SKM-1 treated with dmso at 0.1 percent for 144 hours (cell line): ENCODE measurements at regions not wholly inside any gene's neighbourhood (a gene's known extent, or its start where the extent isn't known, plus 50 kb on each side); places are given as distances from the start of the nearest gene placed in this dataset.
A peak's percentile ranks its signal among the peaks of the same experiment; 100 is the strongest.
"Not testable (repeated sequence)": the region's sequence is repeated elsewhere in the genome, so short reads cannot be mapped to it uniquely, and the experiment has no call there.

Experiments
- DNase-seq: peaks from one replicate; lab custom pipeline; 2025; ENCODE audit not compliant: unreplicated experiment; lab: John Stamatoyannopoulos, UW

GRCh38 chr21:15454931-15455330, 274.9 kb upstream of the USP25 start:
- not testable (repeated sequence) for DNase-seq

GRCh38 chr21:15455819-15456462, 273.8 kb upstream of the USP25 start:
- no peak for DNase-seq

GRCh38 chr21:15457965-15458364, 271.8 kb upstream of the USP25 start:
- no peak for DNase-seq

GRCh38 chr21:15462092-15462491, 267.7 kb upstream of the USP25 start:
- DNase-seq: no peak

GRCh38 chr21:15466329-15466728, 263.5 kb upstream of the USP25 start:
- DNase-seq: no peak

DNA sequence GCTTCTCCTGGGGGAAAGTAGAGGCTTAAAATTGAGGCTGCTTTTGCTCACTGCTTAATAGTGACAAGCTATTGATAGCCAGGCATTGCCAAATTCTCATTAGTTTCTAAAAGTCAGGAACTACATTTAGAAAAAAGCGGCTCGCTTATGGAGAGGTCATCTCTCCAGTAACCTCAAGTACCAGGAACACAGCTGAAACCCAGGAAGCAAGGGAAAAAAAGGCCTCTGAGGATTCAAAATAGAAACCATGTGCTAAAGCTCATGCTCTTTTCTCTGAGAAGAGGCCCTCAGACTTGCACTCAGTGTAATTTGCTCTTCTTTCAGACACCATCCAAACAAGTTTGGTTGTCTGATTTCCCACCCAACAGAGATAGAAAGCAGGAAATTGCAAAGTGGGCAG, 261.4 kb upstream of the USP25 start:
- DNase-seq: no peak

DNA sequence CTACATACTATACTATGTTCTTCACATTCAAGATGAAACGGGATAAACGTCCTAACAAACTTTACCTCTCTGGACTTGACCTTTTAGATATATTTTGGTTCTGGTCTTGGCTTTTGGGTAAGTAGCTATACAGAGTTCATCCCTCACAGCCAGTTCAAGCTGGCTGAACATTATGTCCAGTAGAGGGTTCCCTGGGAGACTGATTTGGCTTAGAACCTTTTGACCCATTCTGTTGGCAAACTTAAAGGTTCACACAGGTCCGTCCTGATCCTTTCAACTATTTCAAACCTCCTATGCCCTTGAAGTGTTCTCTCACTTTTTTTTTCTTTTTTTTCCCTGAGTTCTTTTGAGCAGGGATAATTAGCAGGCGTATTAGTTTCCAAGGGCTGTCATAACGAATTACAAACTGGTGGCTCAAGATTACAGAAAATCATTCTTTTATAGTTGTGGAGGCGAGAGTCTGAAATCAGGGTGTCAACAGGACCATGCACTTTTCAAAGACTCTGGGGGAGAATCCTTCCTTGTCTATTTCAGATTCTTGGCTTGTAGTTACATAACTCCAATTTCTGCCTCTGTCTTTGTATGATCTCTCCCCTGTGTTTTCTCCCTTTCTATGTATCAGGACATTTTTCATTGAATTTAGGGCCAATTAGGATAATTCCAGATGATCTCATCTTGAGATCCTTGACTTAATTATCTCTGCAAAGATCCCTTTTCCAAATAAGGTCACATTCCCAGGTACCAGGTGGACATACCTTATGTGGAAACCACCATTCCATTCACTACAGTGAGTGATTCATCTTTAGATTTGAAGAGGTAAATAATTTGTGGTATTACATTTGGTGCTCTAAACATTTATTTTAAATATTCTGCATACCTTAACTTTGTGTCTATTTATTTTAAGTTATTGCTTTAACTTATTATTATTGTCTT, 257.4 kb upstream of the USP25 start:
- no peak for DNase-seq

GRCh38 chr21:15477773-15478172, 252.0 kb upstream of the USP25 start:
- DNase-seq: not testable (repeated sequence)

DNA sequence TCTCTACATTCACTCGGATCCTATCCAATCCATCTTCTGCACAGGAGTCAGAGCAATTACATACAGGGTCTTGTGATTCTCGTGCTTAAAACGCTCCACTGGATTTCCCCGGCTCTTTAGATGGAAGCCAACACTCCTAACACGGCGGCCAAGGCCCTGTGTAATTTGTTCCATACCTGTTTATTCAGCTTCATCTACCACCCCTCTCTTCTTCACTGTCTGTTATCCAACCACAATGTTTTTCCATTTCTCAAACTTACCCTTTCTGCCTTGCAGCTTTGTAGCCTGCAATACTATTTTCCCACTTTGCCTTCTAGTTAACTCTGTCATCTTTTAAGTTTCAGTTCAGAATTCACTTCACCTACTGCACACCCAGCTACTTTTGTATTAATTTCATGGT, 249.6 kb upstream of the USP25 start:
- DNase-seq: no peak

DNA sequence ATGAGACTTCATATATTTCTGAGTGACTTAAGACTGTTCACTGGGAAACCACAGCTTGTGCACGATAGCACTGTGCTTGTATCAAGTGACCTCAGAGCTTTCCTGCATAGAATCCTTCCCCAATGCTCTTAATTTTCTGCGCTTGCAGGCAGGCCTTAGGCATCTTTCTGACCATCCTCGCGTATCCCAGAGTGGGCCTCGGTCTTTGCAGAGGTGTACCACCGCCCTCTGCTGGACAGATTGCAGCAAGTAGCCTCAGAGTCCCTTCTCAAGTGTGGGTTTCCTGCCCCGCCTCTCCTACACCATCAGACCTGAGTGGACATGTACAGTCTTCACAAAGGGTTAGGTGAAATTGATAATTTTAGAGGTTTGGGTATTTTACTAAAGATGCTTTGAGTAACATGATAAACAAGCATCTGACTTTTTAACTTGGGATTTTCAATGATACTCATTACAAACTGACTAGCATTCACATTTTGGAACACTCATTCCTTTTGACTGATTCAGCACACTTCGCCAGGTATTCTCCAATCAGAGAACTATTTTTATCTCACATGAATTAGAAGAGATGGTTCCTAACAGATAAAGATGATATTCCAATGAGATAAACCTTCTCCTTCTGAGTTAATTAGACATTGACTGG, 246.5 kb upstream of the USP25 start:
- peak; percentile 74 for DNase-seq

DNA sequence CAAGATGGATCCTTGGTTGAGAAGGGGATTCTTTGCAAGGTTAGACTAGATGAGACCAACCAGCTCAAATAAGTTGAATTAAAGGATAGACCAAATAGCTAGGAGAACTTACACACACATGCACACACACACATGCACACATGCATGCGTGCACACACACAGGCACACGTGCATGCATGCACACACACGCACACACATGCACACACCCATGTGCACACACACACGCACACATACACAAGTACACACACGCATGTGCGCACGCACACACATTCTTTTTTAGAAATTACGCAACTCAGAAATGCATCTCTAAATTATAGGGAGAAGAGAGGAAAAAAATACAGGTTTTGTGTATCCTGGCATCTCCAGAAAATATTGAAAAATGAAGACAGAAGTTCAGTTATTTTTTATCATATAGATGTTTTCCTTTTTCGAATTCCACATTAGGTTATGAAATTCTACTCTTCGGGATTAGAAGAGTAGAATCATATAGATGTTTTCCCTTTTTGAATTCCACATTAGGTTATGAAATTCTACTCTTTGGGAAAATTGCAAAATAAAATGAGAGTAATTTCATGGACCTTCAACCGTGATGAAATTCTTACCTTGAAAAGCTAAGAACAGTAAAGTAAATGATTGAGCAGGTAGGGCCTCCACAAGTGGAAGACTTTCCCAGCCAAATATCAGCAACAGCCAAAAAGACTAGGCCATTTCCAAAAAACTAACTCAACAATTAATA, 243.2 kb upstream of the USP25 start:
- DNase-seq: no peak

- no peak for DNase-seq
Observed at GRCh38 chr21:15487196-15487550, 242.6 kb upstream of the USP25 start.

- no peak for DNase-seq
Observed at GRCh38 chr21:15491100-15491499, 238.7 kb upstream of the USP25 start.

DNA sequence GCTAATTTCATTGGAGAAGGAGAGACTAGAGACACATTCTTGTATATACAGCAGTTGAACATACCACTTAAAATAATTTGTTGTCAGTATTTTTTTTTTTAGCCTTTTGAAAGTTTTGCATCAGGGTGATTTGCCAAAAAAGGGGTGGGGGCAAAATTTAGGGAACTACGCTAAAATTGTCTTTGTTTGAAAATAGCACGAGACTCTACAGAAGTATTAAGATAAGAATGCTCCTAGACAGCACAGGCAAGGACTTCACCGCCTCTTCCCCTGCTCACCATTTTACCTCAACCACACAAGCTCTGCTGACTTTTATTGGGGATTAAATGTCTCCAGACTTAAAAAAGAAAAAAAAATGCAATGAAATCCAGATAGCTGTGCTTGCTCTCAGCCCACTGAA, 236.1 kb upstream of the USP25 start:
- DNase-seq: no peak

DNA sequence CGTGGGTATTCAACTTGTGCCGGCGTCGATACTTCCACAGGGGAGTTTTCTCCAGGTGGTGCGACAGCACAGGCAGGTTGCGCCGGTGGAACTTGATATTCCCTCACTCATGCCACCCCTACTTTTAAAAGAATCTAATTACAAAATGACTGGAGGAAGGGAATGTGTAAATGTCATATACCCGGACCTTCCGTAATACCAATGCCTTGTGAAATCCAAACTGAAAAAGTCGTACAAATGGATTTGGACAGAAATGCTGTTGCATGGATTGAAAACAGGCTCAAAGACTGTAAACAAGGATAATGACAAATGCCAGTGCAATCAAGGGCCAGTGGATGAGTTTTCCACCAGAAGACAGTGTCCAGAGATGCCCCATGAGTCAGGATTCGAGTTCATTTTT, 235.3 kb upstream of the USP25 start:
- no peak for DNase-seq

DNA sequence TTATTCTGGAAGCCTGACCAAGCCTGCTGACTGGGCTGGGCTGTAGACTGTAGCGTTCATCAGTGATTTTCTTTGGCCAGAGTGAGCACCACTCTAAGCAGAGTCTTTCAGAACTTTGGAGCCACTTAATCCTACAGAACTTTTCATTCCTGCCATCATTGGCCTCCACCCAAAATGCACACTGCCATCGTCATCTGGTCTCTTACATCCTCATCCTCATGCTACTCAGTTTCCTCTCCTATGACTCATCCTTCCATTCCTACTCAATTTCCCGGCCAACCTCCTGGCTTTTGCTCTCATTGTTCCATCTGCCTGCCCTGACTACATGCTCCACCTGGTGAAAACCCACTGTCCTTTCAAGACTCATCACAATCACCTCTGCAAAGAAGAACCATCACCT, 233.8 kb upstream of the USP25 start:
- DNase-seq: no peak

- DNase-seq: peak; percentile 9
Observed at GRCh38 chr21:15496911-15497310, 232.9 kb upstream of the USP25 start.

GRCh38 chr21:15498455-15498854, 231.3 kb upstream of the USP25 start:
- no peak for DNase-seq

GRCh38 chr21:15506086-15506485, 223.7 kb upstream of the USP25 start:
- DNase-seq: no peak

GRCh38 chr21:15508554-15508953, 221.2 kb upstream of the USP25 start:
- DNase-seq: no peak
